Stimulated activated naive CD8-positive, alpha-beta T cell treated with anti-CD3 and anti-CD28 coated beads, Interleukin-15, Interleukin-2, amounts not matched to agents 100 U/mL and 50 U/mL, for 24 hours (primary cell): ENCODE measurements at regions not wholly inside any gene's neighbourhood (a gene's known extent, or its start where the extent isn't known, plus 50 kb on each side); places are given as distances from the start of the nearest gene placed in this dataset.

Source experiments
- ATAC-seq: fragments of 150-1000 bp; cut with Tn5 transposase; one replicate; pipeline ENCODE4 v1.10.0; 2021
- DNase-seq: peaks from one replicate; pipeline ENCODE4 v3.0.0; 2021

DNA sequence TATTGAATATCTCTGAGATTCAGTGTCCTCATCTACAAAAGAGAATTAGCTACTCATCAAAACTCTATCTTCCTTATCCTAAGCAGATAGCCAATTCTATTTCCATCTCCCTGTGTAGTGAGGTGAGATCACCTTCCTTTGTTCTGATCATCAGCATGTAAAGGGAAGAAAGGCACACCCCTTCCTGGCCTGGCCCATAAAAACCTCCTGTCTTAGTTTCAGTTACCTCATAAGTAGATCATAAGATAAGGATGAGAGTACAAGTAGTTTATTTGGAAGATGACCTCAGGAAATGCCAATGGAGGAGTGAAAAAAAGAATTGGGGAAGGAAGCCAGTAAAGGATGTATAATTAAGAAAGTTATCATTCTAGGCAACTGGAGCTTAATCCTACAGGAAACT lies 114.5 kb upstream of the GADL1 start:
- DNase-seq (no peak), ATAC-seq (no peak)

DNA sequence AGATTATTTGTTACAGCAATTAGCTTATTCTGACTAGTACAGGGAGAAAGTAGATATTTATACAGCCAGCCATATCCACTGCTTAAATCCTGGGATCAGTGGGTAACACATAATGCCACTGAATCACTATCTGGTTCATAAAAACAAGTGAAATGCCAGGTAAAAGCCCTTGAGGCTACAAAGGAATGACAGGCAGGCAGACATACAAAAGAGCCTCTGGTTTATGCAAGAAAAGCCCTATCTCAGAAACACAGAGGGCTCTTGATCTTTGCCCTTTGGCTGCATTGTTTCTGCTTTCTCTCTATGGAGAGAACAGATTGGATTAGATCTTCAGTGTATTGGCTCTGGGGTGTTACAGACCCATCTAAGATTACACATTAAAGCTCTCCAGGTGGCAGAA lies 115.4 kb upstream of the GADL1 start:
- ATAC-seq (no peak), DNase-seq (no peak)

DNA sequence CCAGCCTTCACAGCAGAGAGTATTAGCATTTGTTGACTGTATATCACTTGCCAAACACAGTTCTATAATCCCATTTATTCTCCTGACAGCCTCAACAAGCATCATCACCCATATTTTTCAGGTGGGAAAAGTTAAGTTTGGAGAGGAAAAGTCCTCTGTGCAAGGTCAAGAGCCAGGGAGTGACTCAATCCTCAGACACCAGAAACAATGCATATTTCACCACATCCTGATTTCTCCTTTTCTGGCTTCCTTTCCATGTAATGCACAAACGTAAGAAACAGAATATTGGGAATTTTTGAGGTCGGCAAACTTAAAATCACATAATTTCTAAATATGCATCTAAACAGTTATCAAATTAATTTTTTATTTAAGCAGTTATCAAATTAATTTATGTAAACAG lies 116.0 kb upstream of the GADL1 start:
- ATAC-seq (no peak), DNase-seq (no peak)

DNA sequence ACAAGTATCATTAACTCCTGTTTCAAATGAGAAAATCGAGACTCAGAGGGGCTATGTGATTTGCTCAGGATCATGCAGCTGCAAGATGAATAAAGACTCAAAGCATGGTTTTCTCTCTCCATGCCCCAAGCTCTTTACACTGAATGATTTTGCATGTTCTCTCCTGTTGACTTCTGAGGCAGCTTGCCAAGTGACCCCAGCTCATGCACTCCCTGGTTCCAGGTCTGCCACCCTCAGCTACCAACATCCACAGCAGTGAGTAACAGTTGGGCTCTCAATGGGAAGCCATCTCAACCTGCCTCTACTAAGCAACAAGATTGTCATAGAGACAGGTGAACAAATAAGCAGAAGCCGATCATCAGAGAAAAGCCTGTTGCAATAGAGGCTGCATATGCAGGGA lies 116.9 kb upstream of the GADL1 start:
- ATAC-seq: no peak

DNA sequence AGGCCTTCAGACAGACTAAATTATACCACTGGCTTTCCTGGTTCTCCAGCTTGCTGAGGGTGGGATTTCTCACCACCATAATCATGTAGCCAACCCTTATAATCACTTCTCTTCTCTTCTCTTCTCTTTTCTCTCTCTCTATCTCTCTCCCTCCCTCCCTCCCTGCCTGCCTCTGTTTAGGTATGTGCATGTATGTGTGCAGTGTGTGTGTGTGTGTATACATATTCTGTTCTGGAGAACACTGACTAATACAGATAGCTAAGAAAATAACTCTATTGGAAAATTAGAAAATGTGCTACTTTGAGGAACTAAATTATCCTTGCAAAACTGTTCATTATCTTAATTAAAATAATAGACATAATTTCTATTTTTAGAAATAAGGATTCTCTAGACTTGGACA lies 118.6 kb upstream of the GADL1 start:
- ATAC-seq: no peak
- no peak for DNase-seq

More for the DNA sequence above, 116.9 kb upstream of the GADL1 start:
- no peak for DNase-seq

DNA sequence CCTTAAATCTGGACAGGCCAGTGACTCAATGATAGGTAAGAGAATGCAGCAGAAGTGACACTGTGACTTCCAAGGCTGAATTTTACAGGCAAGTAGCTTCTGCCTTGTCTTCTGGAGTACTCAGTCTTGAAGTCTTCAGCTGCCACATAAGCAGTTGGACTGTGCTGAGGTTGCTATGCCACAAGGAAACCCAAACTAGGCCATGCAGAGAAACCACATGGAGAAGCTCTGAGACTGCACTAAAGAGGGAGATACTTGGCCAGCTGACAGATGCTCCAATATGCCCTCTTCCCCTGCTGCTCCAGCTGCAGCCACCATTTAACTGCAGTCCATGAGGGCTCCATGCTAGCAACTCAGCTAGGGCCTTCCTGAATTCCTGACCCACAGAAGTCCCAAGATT lies 119.4 kb upstream of the GADL1 start:
- DNase-seq (no peak), ATAC-seq (no peak)

DNA sequence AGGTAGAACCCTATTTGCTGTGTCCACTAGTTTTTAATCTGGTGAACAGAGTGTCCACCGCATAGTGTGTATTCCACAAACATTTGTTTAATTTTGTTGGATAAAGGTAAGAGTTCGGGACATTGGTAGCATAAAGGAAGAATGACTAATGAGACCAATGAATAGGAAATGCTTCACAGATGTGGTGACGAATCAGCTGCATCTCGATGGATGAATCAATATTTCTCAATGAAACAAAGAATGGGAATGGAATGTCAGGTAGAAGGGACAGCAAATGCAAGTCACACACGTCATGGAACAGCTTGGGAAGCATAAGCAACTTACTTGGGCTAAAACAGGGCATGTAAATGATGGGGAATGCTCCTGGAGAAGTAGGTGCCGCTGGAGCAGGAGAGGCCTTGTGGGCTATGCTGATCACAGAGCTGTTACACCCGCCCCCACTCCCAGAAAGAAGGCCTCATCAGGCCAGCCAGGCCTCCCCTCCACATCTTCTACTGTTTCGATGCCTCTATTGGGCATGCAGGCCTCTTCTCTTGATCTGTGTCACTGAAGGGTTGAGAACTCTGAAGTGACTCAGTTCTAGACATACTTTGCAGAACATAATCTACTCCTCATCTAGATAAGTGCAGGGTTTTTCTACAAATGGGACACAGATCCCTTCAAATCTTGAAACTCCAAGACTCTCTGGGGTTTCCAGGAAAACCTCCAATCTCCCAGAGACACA lies 120.0 kb upstream of the GADL1 start:
- no peak for ATAC-seq
- DNase-seq: no peak

DNA sequence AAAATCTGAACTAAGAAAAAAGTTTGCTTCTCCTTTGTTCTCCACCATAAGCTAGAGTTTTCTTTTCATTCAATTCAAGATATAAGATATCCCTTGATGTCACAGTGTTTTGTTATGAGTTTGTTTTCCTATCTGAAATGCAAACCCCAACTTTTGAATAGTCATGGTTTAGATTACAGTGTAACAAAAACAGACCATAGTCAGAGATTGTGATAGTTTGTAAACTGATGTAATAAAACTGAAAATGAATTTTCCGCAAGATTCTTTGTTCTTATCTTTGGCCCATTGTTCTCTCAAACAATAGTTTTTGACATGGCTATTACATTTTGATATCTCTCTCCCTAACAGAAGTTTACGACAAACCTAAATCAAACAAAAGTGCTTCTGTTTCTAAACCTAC lies 121.7 kb upstream of the GADL1 start:
- ATAC-seq (no peak), DNase-seq (no peak)

DNA sequence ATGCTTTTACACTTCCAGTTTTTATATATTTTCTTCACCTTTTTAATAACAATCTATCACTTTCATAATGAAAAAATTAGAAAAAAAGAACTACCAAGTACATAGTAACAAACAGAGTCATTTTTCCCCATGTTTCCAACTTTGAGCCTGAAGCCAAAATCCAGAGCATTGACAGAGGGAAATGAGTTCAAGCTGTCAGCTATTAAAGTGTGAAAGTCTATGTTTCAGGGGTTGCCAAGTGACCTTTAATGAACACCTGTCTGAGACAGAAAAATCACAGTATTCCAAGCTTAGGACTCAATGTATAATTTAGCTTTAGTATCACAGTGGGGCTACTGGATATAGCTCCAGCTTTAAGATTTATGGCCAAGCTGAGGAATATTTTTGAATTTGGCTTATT lies 128.3 kb upstream of the GADL1 start:
- no peak for DNase-seq
- ATAC-seq: no peak

DNA sequence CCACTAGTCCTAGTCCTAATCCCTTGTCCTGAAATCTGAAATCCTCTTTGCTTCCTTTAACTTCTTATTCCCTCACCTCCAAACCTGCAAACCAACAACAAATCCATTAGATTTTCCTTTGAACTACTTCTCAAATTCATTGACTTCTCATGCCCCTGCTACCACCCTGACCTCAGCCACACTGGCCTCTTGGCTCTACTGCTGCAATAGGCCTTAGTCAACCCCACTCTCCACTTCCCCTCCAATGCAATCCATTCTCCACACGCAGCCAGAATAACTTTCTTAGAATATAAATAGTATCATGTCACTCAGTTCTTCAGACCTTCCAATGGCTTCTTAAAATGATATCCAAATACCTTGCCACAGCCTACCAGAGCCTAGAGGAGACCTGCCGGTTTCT lies 131.1 kb upstream of the GADL1 start:
- DNase-seq: no peak
- no peak for ATAC-seq

DNA sequence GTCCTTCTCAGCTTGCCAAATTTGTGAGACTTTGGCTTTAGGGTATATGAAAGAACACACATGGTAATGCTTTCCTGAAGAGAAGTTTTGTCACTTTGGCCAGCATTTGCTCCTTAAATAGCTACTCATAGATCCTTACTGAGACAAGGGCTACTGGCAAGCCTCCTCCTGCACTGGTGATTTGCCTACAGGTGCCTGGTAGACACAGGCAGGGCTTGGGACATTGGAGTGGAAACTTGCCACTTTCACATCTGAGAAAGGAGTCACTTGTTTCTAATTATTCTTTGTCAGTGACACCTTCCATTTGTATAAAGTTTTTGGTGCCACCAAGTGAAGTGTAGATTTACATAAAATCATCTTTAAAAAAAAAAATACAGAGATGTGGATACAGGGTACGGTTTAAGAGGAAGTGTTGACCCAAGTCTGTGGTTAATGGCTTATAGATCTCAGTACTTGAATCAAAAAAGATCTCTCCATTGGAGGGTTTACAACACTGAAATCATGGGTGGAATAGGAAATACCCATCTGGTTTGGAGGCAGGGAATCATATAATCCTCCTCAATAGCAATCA lies 132.8 kb upstream of the GADL1 start:
- ATAC-seq: no peak

DNA sequence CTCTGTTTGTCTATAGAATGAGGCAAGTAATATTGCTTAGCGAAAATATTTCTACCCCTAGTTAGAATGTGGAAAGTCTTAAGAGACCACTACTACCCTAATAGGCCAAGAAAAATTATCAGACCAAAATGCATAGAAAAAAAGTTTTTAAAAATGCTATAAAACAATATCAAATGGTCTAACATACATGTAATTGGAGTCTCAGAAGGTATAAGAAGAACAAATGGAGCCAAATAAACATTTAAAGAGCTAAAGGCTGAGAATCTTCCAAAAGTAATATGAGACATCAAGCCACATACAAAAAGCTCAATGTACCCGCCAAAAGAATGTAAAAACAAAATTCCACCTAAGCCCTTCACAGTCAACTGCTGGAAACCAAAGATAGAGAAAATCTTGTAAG lies 133.5 kb upstream of the GADL1 start:
- ATAC-seq (no peak), DNase-seq (no peak)

More for the DNA sequence above, 132.8 kb upstream of the GADL1 start:
- no peak for DNase-seq

DNA sequence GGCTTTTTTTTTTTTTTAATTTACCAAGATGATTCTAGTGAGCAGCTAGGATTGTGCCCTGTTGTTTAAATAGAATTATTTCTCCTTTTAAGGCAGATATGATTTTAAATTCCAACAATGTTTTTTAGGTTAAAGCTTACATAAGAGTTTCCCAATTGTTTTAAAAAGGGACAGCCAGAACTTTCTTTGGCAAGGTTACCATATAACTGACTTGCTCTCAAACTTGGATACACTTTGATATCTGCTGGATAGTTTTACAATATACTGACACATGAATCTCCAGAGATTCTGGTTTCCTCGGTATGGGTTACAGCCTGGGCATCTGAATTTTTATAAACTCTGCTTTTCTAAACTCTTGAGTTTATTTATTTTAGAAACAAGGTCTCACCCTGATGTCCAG lies 134.3 kb upstream of the GADL1 start:
- ATAC-seq (no peak), DNase-seq (no peak)

DNA sequence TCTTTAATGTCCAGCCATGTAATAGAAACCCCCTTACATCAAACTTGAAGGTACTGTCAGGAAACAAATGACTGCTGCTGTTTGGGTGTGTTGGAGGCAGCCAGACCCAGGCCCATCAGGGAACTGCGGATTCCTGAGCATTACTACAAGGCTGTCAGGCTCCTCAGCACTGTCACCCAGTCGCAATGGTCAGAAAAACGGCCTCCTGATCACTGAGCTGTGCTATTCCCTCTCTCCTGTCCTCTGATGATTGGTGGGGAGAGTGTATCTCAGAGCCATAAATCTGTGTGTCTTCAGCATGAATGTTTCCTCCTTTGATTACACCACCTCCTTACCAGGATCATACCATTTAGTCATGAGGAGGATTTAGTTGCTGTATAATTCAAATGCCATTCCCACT lies 135.2 kb upstream of the GADL1 start:
- ATAC-seq: no peak
- no peak for DNase-seq

DNA sequence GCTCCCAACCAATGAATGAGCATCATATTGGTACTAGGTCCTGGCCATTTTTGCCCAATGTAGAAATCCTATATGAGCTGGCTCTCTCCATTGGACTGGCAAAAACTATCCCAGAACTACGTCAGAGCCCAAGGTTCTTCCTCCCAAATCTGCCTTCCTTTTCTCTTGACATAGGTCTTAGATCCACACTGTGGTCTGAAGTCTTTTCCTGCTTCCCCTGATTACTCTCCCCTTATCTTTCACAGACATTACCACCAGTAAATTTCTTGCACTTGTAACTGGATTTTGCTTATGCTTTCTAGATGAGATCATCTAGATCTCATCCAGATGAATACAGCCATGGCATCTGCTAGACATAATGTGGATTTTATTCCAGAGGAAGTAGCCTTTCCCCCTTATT lies 141.2 kb upstream of the GADL1 start:
- ATAC-seq: no peak
- DNase-seq: no peak

DNA sequence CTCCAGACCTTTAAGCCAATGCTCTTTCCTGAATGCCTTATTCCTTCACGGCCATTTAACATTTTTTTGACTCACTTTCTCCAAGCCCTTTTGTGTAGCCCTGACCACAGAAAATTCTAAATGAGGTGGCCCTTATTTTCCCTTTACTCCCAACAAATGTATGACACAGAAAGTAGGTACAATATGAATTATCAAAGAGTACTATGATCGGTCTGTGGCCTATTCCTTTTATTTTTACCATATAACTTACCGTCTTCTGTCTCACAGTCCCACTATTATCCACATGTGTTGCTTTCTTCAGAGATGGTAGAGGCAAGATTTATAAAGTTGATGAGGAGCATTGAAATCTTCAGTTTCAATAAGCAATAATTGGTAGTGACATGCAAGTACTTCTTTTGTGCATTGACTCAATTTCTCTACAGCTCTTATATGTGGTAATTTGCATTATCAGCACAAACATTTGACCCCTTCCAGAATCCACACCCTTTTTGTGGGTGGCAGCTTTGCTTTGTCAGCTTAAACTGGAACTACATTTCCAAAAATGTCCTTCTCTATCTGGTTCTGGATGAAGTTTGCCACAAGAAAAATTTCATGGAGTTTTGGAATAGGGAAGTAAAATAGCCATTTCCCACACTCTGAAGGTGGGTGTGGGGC lies 143.8 kb upstream of the GADL1 start:
- DNase-seq: no peak
- peak; percentile 9 for ATAC-seq

DNA sequence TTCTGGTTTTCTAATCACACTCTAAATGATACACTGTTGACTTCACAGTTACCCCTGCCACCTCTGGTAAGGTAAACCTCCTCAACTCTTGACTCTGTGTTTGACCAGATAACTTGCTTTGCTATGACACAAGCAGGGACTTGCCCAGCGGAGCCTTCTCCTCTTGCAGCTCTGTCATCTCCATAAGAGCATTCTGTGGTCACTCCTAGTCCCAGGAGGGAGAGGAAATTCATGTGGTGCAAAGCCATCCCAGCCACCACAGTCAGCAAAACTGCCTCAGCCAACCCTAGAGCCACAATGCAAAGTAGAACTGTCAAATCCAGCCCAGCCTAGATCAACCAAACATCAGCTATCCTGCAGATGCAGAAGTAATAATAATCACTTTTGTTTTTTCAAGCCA lies 144.7 kb upstream of the GADL1 start:
- DNase-seq: no peak
- ATAC-seq: no peak

DNA sequence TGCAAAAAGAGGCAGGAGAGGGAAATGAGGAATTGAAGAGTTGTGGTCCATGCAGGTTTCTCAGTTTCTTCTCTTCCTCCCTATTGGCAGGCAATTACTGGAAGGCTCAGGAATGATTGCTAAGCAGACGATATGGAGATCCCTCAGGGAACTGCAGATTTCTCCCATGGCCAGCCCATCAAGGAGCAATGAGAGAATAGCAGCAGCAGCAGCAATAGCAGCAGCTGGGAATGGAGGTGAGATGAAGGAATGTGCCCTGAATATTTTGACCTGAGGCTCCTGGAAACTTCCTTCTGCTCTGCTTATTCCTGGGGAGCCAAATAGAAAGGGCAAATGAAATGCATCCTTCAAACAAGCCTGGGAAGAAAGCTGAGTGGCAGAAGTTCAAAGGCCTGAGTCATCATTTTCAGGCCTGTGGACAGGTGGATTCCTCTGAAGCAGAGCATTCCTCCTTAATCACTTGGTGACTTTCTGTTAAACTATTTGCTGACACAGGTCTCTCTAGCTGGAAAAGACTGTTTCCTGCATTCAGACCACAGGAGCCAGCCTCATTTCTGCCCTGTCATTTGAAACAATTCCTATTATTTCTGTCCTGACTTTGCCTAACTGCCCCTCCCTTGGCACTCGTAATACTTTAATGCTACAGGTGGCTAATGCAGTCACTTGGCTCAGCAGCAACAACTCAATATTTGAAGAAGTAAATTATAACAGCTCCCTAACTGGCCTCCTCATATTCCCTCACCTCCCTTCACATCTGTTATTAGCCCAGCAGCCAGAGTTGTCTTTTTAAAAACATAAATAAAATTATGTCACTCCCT lies 146.9 kb upstream of the GADL1 start:
- DNase-seq (no peak), ATAC-seq (no peak)

DNA sequence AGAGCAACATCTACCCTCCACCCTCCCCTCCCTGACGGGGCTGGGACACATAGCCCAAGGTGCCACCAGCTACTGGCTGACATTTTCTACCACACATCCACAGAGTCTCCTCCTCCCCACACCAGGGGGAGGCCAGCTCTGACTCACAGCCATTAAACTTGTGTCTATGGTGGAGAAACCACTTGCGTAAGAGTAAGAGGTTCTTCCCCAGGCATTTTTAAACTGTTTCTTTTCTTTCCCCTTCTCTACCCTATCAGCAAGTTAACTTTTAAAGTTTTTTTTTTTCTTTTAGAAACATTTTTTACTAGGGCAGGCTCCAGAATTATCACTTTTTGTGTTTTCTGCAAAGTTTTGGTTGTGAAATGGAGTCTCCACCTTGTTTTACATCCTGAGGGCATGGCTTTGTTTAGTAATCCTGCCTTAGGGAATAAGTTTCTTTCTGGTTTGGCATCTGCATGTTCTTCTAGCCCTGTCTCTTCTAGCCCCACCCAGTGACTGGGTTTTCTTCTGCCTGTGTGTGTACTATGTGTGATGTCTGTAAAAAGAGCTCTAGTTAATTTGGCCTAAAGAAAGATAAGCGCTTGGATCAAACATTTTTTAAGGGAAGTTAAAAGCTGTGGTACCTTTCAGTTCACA lies 148.8 kb upstream of the GADL1 start:
- DNase-seq: no peak
- peak; percentile 66 for ATAC-seq

DNA sequence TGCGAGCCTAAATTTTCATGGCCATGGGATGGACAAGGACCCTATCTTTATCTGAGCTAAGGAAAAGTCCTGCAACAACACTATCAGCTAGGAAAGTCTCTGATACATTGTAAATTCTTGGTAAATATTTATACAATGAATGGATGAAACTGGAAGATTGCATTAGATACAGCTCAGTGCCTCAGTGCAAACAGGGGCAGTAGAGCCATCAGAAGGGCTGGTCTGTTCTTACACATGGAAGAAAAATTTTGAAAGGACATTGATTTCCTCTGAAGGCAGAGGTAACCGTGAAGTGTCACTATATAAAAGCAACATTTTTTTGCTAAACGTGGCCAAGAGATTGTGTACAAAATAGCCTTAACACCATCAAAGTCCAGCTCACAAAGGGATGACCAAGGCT lies 153.2 kb upstream of the GADL1 start:
- DNase-seq (no peak), ATAC-seq (no peak)

DNA sequence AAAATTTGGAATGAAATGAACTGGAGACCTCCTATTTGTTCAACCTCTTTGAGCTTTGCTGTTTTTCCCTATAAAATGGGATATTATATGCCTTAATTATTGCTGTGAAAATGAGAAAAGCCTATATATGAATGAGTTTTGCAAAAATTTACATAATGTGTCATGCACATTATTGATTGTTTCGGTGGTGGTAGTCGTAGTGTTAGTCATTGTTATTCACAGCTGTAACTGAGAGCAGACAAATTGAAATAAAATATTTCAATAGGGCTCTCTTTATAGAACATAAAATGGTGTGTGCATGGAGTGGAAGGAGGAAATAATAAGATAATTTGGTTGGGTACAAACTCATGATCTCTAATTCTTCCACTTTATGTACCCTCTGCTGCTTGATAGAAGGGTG lies 153.7 kb upstream of the GADL1 start:
- no peak for DNase-seq
- ATAC-seq: no peak

DNA sequence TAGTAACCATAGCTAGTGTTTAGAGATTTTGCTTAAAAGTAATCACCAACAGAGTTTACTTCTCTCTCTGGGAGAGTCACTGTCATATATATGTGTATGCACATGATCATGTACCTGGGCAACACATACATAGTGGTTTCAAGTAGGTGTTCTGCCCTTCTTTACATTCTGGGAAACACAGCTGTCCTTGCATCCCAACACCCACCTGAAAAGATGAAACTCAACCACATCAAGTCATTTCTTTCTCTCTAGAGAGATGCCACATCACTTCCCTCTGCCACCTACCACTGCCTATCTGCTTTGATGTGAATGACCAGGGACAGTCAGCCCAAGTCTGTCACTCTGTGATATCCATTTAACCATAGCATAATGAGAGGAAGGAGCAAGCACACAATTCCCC lies 155.8 kb upstream of the GADL1 start:
- no peak for DNase-seq
- ATAC-seq: peak; percentile 19

DNA sequence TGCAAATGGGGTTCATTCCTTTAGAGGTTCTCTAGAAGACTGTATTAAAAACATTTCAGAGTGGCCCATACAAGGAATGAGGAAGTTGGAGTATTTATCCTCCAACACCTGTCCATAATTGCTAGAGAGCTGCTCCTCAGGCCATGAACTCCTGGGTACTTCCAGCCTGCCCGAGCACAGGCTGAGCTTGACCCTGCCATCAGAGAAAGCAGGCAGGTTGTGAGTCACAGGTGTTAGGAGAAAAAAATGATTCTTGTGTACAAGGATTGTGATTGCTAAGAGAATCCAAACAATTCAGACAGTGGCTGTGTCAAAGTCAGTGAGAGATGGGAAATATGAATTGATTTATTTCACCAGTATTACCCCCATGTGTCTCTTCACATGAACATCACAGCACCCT lies 156.8 kb upstream of the GADL1 start:
- DNase-seq (no peak), ATAC-seq (no peak)
